T-helper 17 cell (primary cell): ENCODE measurements at regions not wholly inside any gene's neighbourhood (a gene's known extent, or its start where the extent isn't known, plus 50 kb on each side); places are given as distances from the start of the nearest gene placed in this dataset.
"Not testable (repeated sequence)": the region's sequence is repeated elsewhere in the genome, so short reads cannot be mapped to it uniquely, and the experiment has no call there.

Experiments used
- ATAC-seq: fragments of 150-1000 bp; cut with Tn5 transposase; 2 replicates; pipeline ENCODE4 v1.10.0; 2021; ENCODE audit warnings: mild to moderate bottlenecking, moderate library complexity
- DNase-seq, 3 donors: peaks; one replicate each; pipeline versions ENCODE4 v3.0.0 to v3.0.0-alpha.2; 2020 to 2021
- H3K9me3 ChIP-seq: one replicate; pipeline ENCODE4 v1.7.0; 2013; ENCODE audit warnings: low read length, mild to moderate bottlenecking; ENCODE audit not compliant: control insufficient read depth, poor library complexity, severe bottlenecking
- H3K27ac Mint-ChIP-seq: one replicate; pipeline ENCODE4 v1.8.0; 2022; ENCODE audit warnings: mild to moderate bottlenecking, moderate library complexity, mixed read lengths
- H3K27me3 Mint-ChIP-seq: one replicate; pipeline ENCODE4 v1.8.0; 2022; ENCODE audit warnings: mixed read lengths
- H3K36me3 Mint-ChIP-seq: one replicate; pipeline ENCODE4 v1.8.0; 2022; ENCODE audit warnings: low read depth, mixed read lengths
- H3K4me1 Mint-ChIP-seq: one replicate; pipeline ENCODE4 v1.8.0; 2022; ENCODE audit warnings: mild to moderate bottlenecking, mixed read lengths
- H3K4me3 Mint-ChIP-seq: one replicate; pipeline ENCODE4 v1.8.0; 2022; ENCODE audit warnings: mild to moderate bottlenecking, moderate library complexity, mixed read lengths

DNA sequence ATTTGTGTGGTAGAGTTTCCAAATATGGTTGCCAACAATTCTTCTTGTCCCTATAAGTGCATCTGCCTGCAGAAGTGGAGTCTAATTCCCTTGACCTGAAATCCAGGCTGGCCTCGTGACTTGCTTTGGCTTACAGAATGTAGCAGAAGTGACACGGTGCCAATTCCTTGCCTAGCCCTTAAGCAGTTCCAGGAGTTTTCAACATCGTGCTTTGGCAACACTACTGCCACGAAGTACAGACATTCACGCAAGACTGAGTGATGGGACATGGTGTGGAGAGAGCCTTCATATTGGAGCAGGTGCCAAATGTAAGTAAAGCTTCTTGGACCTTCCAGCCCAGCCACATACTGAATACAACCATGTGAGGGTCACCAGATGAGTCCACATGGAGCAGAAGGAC is 92.9 kb upstream of the NEK6 start:
- DNase-seq = no peak
- Mint-ChIP-seq H3K4me3 (no peak overlapping the region), H3K36me3 (peaks cover 3% of the 10 kb centered on the region), H3K27ac (no peak overlapping the region), H3K4me1 (no peaks in the 10 kb centered on the region), H3K27me3 (peaks cover 6% of the 10 kb centered on the region)
- H3K9me3 ChIP-seq = no peaks in the 10 kb centered on the region
- ATAC-seq = no peak

GRCh38 chr9:124174433-124174832 is 83.3 kb upstream of the NEK6 start:
- DNase-seq = no peak
- no peak overlapping the region for H3K27ac Mint-ChIP-seq

DNA sequence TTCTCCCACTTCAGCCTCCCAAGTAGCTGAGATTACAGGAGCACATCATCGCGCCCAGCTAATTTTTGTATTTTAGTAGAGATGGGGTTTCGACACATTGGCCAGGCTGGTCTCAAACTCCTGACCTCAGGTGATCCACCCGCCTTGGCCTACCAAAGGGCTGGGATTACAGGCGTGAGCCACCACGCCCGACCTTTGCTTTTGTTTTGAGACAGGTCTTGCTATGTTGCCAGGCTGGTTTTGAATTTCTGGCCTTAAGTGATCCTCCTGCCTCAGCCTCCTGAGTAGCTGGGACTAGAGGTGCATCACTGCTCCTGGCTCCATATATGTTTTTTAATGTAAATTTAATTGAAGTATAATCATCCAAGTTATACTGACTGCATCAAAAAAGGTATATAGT is 80.2 kb upstream of the NEK6 start:
- H3K27ac Mint-ChIP-seq, H3K36me3 Mint-ChIP-seq, DNase-seq, H3K4me3 Mint-ChIP-seq, ATAC-seq, H3K4me1 Mint-ChIP-seq, H3K9me3 ChIP-seq: not testable (repeated sequence)
- H3K27me3 Mint-ChIP-seq = peaks cover 15% of the 10 kb centered on the region

More at GRCh38 chr9:124174433-124174832, 83.3 kb upstream of the NEK6 start:
- no peak for ATAC-seq
- no peaks in the 10 kb centered on the region for H3K27me3 Mint-ChIP-seq
- peaks cover 22% of the 10 kb centered on the region for H3K4me1 Mint-ChIP-seq
- H3K9me3 ChIP-seq = no peaks in the 10 kb centered on the region
- H3K36me3 Mint-ChIP-seq = peaks cover 2% of the 10 kb centered on the region
- no peak overlapping the region for H3K4me3 Mint-ChIP-seq

GRCh38 chr9:124179196-124180071 is 78.3 kb upstream of the NEK6 start:
- peaks cover 3% of the 10 kb centered on the region for H3K4me1 Mint-ChIP-seq
- ATAC-seq (no peak), DNase-seq (no peak)
- H3K27me3 Mint-ChIP-seq = peaks cover 15% of the 10 kb centered on the region
- H3K9me3 ChIP-seq = no peaks in the 10 kb centered on the region
- peaks cover 2% of the 10 kb centered on the region for H3K36me3 Mint-ChIP-seq
- H3K27ac Mint-ChIP-seq = no peak overlapping the region
- H3K4me3 Mint-ChIP-seq = no peak overlapping the region

GRCh38 chr9:124180557-124180956 is 77.2 kb upstream of the NEK6 start:
- H3K27me3 Mint-ChIP-seq = peaks cover 15% of the 10 kb centered on the region
- no peaks in the 10 kb centered on the region for H3K4me1 Mint-ChIP-seq
- H3K36me3 Mint-ChIP-seq = no peaks in the 10 kb centered on the region
- DNase-seq (no peak), ATAC-seq (no peak)
- no peak overlapping the region for H3K4me3 Mint-ChIP-seq
- no peaks in the 10 kb centered on the region for H3K9me3 ChIP-seq
- H3K27ac Mint-ChIP-seq = no peak overlapping the region

- Mint-ChIP-seq H3K4me1 (no peaks in the 10 kb centered on the region), H3K27me3 (peaks cover 26% of the 10 kb centered on the region), H3K4me3 (no peak overlapping the region), H3K27ac (no peak overlapping the region), H3K36me3 (peaks cover 3% of the 10 kb centered on the region)
- no peaks in the 10 kb centered on the region for H3K9me3 ChIP-seq
- ATAC-seq (no peak), DNase-seq (no peak)
Observed at GRCh38 chr9:124182741-124183140, 75.0 kb upstream of the NEK6 start.

GRCh38 chr9:124183772-124184171 is 74.0 kb upstream of the NEK6 start:
- no peak for ATAC-seq
- no peaks in the 10 kb centered on the region for H3K4me1 Mint-ChIP-seq
- peaks cover 3% of the 10 kb centered on the region for H3K36me3 Mint-ChIP-seq
- peaks cover 37% of the 10 kb centered on the region for H3K27me3 Mint-ChIP-seq
- no peak overlapping the region for H3K4me3 Mint-ChIP-seq
- no peak for DNase-seq
- no peaks in the 10 kb centered on the region for H3K9me3 ChIP-seq
- no peak overlapping the region for H3K27ac Mint-ChIP-seq

- peaks cover 6% of the 10 kb centered on the region for H3K36me3 Mint-ChIP-seq
- H3K4me1 Mint-ChIP-seq = no peaks in the 10 kb centered on the region
- H3K27ac Mint-ChIP-seq = no peak overlapping the region
- DNase-seq = no peak
- H3K27me3 Mint-ChIP-seq = peaks cover 36% of the 10 kb centered on the region
- ATAC-seq = no peak
- H3K4me3 Mint-ChIP-seq = no peak overlapping the region
- no peaks in the 10 kb centered on the region for H3K9me3 ChIP-seq
Observed at GRCh38 chr9:124185413-124185812, 72.3 kb upstream of the NEK6 start.

GRCh38 chr9:124187311-124187710 is 70.4 kb upstream of the NEK6 start:
- Mint-ChIP-seq H3K27ac (no peak overlapping the region), H3K27me3 (peaks cover 24% of the 10 kb centered on the region), H3K36me3 (peaks cover 8% of the 10 kb centered on the region), H3K4me1 (no peaks in the 10 kb centered on the region), H3K4me3 (no peak overlapping the region)
- no peaks in the 10 kb centered on the region for H3K9me3 ChIP-seq
- ATAC-seq (no peak), DNase-seq (no peak)

- H3K27me3 Mint-ChIP-seq = peaks cover 24% of the 10 kb centered on the region
- no peak overlapping the region for H3K4me3 Mint-ChIP-seq
- H3K9me3 ChIP-seq = no peaks in the 10 kb centered on the region
- H3K36me3 Mint-ChIP-seq = peaks cover 8% of the 10 kb centered on the region
- ATAC-seq = no peak
- H3K4me1 Mint-ChIP-seq = peaks cover 4% of the 10 kb centered on the region
- no peak overlapping the region for H3K27ac Mint-ChIP-seq
- no peak for DNase-seq
Observed at GRCh38 chr9:124188331-124189110, 69.2 kb upstream of the NEK6 start.

- H3K4me1 Mint-ChIP-seq = peaks cover 4% of the 10 kb centered on the region
- H3K27ac Mint-ChIP-seq = no peak overlapping the region
- H3K9me3 ChIP-seq = no peaks in the 10 kb centered on the region
- H3K27me3 Mint-ChIP-seq = peaks cover 24% of the 10 kb centered on the region
- ATAC-seq (no peak), DNase-seq (no peak)
- no peak overlapping the region for H3K4me3 Mint-ChIP-seq
- H3K36me3 Mint-ChIP-seq = peaks cover 8% of the 10 kb centered on the region
Observed at GRCh38 chr9:124190761-124191160, 67.0 kb upstream of the NEK6 start.

GRCh38 chr9:124191691-124192395 is 65.9 kb upstream of the NEK6 start:
- DNase-seq (no peak), ATAC-seq (no peak)
- Mint-ChIP-seq H3K36me3 (peaks cover 5% of the 10 kb centered on the region), H3K4me1 (peaks cover 4% of the 10 kb centered on the region), H3K4me3 (no peak overlapping the region), H3K27ac (no peak overlapping the region), H3K27me3 (peaks cover 19% of the 10 kb centered on the region)
- H3K9me3 ChIP-seq = no peaks in the 10 kb centered on the region

GRCh38 chr9:124196814-124197176 is 61.0 kb upstream of the NEK6 start:
- H3K36me3 Mint-ChIP-seq = no peaks in the 10 kb centered on the region
- peaks cover 16% of the 10 kb centered on the region for H3K4me1 Mint-ChIP-seq
- ATAC-seq (no peak), DNase-seq (no peak)
- H3K27me3 Mint-ChIP-seq = no peaks in the 10 kb centered on the region
- no peak overlapping the region for H3K27ac Mint-ChIP-seq
- H3K9me3 ChIP-seq = no peaks in the 10 kb centered on the region
- H3K4me3 Mint-ChIP-seq = no peak overlapping the region
